H9 (cell line): ENCODE measurements at regions not wholly inside any gene's neighbourhood (a gene's known extent, or its start where the extent isn't known, plus 50 kb on each side); places are given as distances from the start of the nearest gene placed in this dataset.

Source experiments
- DNase-seq: peaks from one replicate; pipeline ENCODE4 v3.0.0-alpha.2; 2017
- H2AFZ ChIP-seq: one replicate; pipeline ENCODE4 v1.6.1; 2013; ENCODE audit warnings: mild to moderate bottlenecking, low read length, control low read depth, moderate library complexity
- H2AK5ac ChIP-seq: 2 replicates; pipeline ENCODE4 v1.6.1; 2013; ENCODE audit warnings: low read length, control low read depth, mixed read lengths; ENCODE audit not compliant: insufficient read length
- H2BK120ac ChIP-seq: one replicate; pipeline ENCODE4 v1.6.1; 2013; ENCODE audit warnings: low read depth, mild to moderate bottlenecking, low read length, control low read depth, inconsistent platforms; ENCODE audit not compliant: poor library complexity, severe bottlenecking
- H2BK12ac ChIP-seq: 2 replicates; pipeline ENCODE4 v1.6.1; 2013; ENCODE audit warnings: low read length, control low read depth, mixed read lengths, low read depth; ENCODE audit not compliant: insufficient read length
- H2BK15ac ChIP-seq: 2 replicates; pipeline ENCODE4 v1.6.1; 2013; ENCODE audit warnings: low read depth, low read length, control low read depth
- H2BK20ac ChIP-seq: one replicate; pipeline ENCODE4 v1.6.1; 2013; ENCODE audit warnings: low read depth, mild to moderate bottlenecking, low read length, control low read depth, inconsistent platforms; ENCODE audit not compliant: poor library complexity, severe bottlenecking
- H2BK5ac ChIP-seq: 2 replicates; pipeline ENCODE4 v1.6.1; 2013; ENCODE audit warnings: low read length, control low read depth, mixed read lengths; ENCODE audit not compliant: insufficient read length
- H3K14ac ChIP-seq: 2 replicates; pipeline ENCODE4 v1.6.1; 2013; ENCODE audit warnings: low read length, control low read depth; ENCODE audit not compliant: insufficient read depth
- H3K18ac ChIP-seq: 2 replicates; pipeline ENCODE4 v1.6.1; 2013; ENCODE audit warnings: low read depth, mild to moderate bottlenecking, mixed read lengths, low read length, control low read depth; ENCODE audit not compliant: insufficient read length
- H3K23ac ChIP-seq: 2 replicates; pipeline ENCODE4 v1.6.1; 2013; ENCODE audit warnings: low read length, control low read depth, mixed read lengths, low read depth; ENCODE audit not compliant: insufficient read length
- H3K23me2 ChIP-seq: 2 replicates; pipeline ENCODE4 v1.6.1; 2013; ENCODE audit warnings: low read depth, mild to moderate bottlenecking, mixed read lengths, low read length, control low read depth; ENCODE audit not compliant: insufficient read length, poor library complexity, severe bottlenecking
- H3K27ac ChIP-seq: 2 replicates; pipeline ENCODE4 v1.5.1; 2013; ENCODE audit warnings: low read length, control low read depth, mixed read lengths, low read depth; ENCODE audit not compliant: insufficient read length
- H3K27me3 ChIP-seq: 2 replicates; pipeline ENCODE4 v1.6.1; 2013; ENCODE audit warnings: low read length, control low read depth, inconsistent platforms; ENCODE audit not compliant: insufficient read depth
- H3K4ac ChIP-seq: 2 replicates; pipeline ENCODE4 v1.6.1; 2013; ENCODE audit warnings: low read depth, mild to moderate bottlenecking, control low read depth, inconsistent platforms, low read length, moderate library complexity
- H3K4me1 ChIP-seq: 2 replicates; pipeline ENCODE4 v1.6.1; 2013; ENCODE audit warnings: low read length, control low read depth, inconsistent platforms; ENCODE audit not compliant: insufficient read depth
- H3K4me2 ChIP-seq: 2 replicates; pipeline ENCODE4 v1.6.1; 2013; ENCODE audit warnings: low read length, control low read depth, mixed read lengths; ENCODE audit not compliant: insufficient read length, insufficient read depth
- H3K56ac ChIP-seq: 2 replicates; pipeline ENCODE4 v1.6.1; 2013; ENCODE audit warnings: low read depth, mild to moderate bottlenecking, mixed read lengths, low read length, control low read depth; ENCODE audit not compliant: insufficient read length
- H3K79me1 ChIP-seq: 2 replicates; pipeline ENCODE4 v1.6.1; 2013; ENCODE audit warnings: low read depth, mild to moderate bottlenecking, moderate library complexity, low read length, control low read depth, inconsistent platforms; ENCODE audit not compliant: insufficient read depth, poor library complexity, severe bottlenecking
- H3K79me2 ChIP-seq: 2 replicates; pipeline ENCODE4 v1.6.1; 2013; ENCODE audit warnings: low read length, control low read depth, inconsistent platforms; ENCODE audit not compliant: insufficient read depth
- H3K9ac ChIP-seq: 2 replicates; pipeline ENCODE4 v1.6.1; 2013; ENCODE audit warnings: low read length, control low read depth, mixed read lengths; ENCODE audit not compliant: insufficient read length; ENCODE audit errors: extremely low read depth
- H3K9me3 ChIP-seq: one replicate; pipeline ENCODE4 v1.6.1; 2013; ENCODE audit warnings: low read depth, low read length, inconsistent platforms; ENCODE audit not compliant: control insufficient read depth
- H3T11ph ChIP-seq: one replicate; pipeline ENCODE4 v1.6.1; 2013; ENCODE audit warnings: mild to moderate bottlenecking, low read length, control low read depth, inconsistent platforms
- H4K20me1 ChIP-seq: one replicate; pipeline ENCODE4 v1.6.1; 2013; ENCODE audit not compliant: control insufficient read depth, insufficient read length, insufficient read depth
- H4K5ac ChIP-seq: 2 replicates; pipeline ENCODE4 v1.6.1; 2013; ENCODE audit warnings: low read depth, mild to moderate bottlenecking, mixed read lengths, low read length, control low read depth; ENCODE audit not compliant: insufficient read length
- H4K8ac ChIP-seq: replicated peaks from 2 replicates; pipeline ENCODE4 v1.6.1; 2013; ENCODE audit warnings: low read length, control low read depth, mixed read lengths, low read depth; ENCODE audit not compliant: insufficient read length
- H4K91ac ChIP-seq: 2 replicates; pipeline ENCODE4 v1.6.1; 2013; ENCODE audit warnings: low read depth, mild to moderate bottlenecking, moderate library complexity, mixed read lengths, low read length, control low read depth; ENCODE audit not compliant: insufficient read length
- H3K27ac Mint-ChIP-seq, 3 experiments: 2 replicates in 2 of 3; 3 replicates in 1 of 3; pipeline ENCODE4 v1.8.0; 2020 to 2021; ENCODE audit warnings: mixed read lengths in 3 of 3, mild to moderate bottlenecking in 1 of 3, moderate library complexity in 1 of 3
- H3K27me3 Mint-ChIP-seq: 2 replicates; pipeline ENCODE4 v1.8.0; 2021; ENCODE audit warnings: low read depth, mild to moderate bottlenecking, moderate library complexity, mixed read lengths
- H3K36me3 Mint-ChIP-seq, 3 experiments: 2 replicates in 2 of 3; 3 replicates in 1 of 3; pipeline ENCODE4 v1.8.0; 2020 to 2021; ENCODE audit warnings: low read depth in 3 of 3, mixed read lengths in 3 of 3; ENCODE audit not compliant: insufficient read depth in 1 of 3
- H3K4me1 Mint-ChIP-seq, 2 experiments: 2 replicates each; pipeline ENCODE4 v1.8.0; 2020; ENCODE audit warnings: mixed read lengths in 2 of 2
- H3K4me3 Mint-ChIP-seq, 2 experiments: 2 replicates in 1 of 2; 3 replicates in 1 of 2; pipeline ENCODE4 v1.8.0; 2020 to 2021; ENCODE audit warnings: mild to moderate bottlenecking in 2 of 2, mixed read lengths in 2 of 2, moderate library complexity in 1 of 2
- H3K9me3 Mint-ChIP-seq, 2 experiments: 2 replicates in 1 of 2; 3 replicates in 1 of 2; pipeline ENCODE4 v1.8.0; 2020; ENCODE audit warnings: mild to moderate bottlenecking in 2 of 2, mixed read lengths in 2 of 2, moderate library complexity in 1 of 2
- CTCF ChIP-seq: fragments of 200-600 bp; sonication (generic); conservative IDR thresholded peaks from 3 replicates; pipeline ENCODE4 v1.8.0; 2021; ENCODE audit warnings: antibody characterized with exemption, mild to moderate bottlenecking
- WGBS: extraction: QIAGEN DNeasy Blood & Tissue Kit; methylation state at CpG from one replicate; pipeline ENCODE4 v1.1.7; 2013; ENCODE audit warnings: missing lambda C conversion rate, low lambda C conversion rate, mixed read lengths; ENCODE audit not compliant: insufficient read length; ENCODE audit errors: extremely low coverage; 5-methylcytosine and 5-hydroxymethylcytosine counted together

GRCh38 chr11:100594320-100594719 lies 92.8 kb upstream of the ARHGAP42 start:
- no peak overlapping the region for H3K27ac Mint-ChIP-seq
- Histone ChIP-seq H3K4ac (no peak overlapping the region), H4K5ac (no peak overlapping the region), H3K23me2 (no peaks in the 10 kb centered on the region), H4K20me1 (no peaks in the 10 kb centered on the region), H3K4me1 (no peaks in the 10 kb centered on the region), H3K27ac (no peak overlapping the region), H3T11ph (no peak overlapping the region), H3K4me2 (no peak overlapping the region), H3K9ac (no peak overlapping the region), H2BK5ac (no peak overlapping the region), H3K9me3 (no peaks in the 10 kb centered on the region), H3K23ac (no peak overlapping the region), H3K56ac (no peak overlapping the region), H3K18ac (no peak overlapping the region), H3K79me2 (no peaks in the 10 kb centered on the region), H2AK5ac (no peak overlapping the region), H3K27me3 (no peaks in the 10 kb centered on the region), H2BK15ac (no peak overlapping the region), H2BK12ac (no peak overlapping the region), H3K79me1 (no peaks in the 10 kb centered on the region), H4K91ac (no peak overlapping the region), H2BK20ac (no peak overlapping the region), H4K8ac (no peak overlapping the region), H3K14ac (no peak overlapping the region), H2AFZ (no peak overlapping the region), H2BK120ac (no peak overlapping the region)
- no peaks in the 10 kb centered on the region for H3K36me3 Mint-ChIP-seq
- no peak for TF ChIP-seq CTCF
- H3K4me3 Mint-ChIP-seq, result no peak overlapping the region
- H3K27me3 Mint-ChIP-seq, result no peaks in the 10 kb centered on the region
- no peaks in the 10 kb centered on the region for H3K9me3 Mint-ChIP-seq
- DNase-seq, result no peak
- whole genome bisulfite sequencing, result no CpG with 5 or more reads among the region's 3 CpGs
- H3K4me1 Mint-ChIP-seq, result no peaks in the 10 kb centered on the region
